Tibial nerve (tissue), 4 donors: ENCODE measurements at regions not wholly inside any gene's neighbourhood (a gene's known extent, or its start where the extent isn't known, plus 50 kb on each side); places are given as distances from the start of the nearest gene placed in this dataset.

Experiments
- DNase-seq, 2 donors: peaks; one replicate each; pipeline ENCODE4 v3.0.0-alpha.2; 2019; ENCODE audit warnings: low spot score in 2 of 2
- H3K27ac ChIP-seq, 4 donors: fragments of 200-600 bp; sonication (generic) in 3 of 4; one replicate each; pipeline ENCODE4 v1.5.1; 2017 to 2019; ENCODE audit warnings: mild to moderate bottlenecking in 1 of 4
- H3K27me3 ChIP-seq, 2 donors: fragments of 200-600 bp; sonication (generic) in 1 of 2; one replicate each; pipeline versions ENCODE4 v1.5.1 to v1.6.0; 2017 to 2019
- H3K36me3 ChIP-seq, 3 donors: fragments of 200-600 bp; sonication (generic); one replicate each; pipeline ENCODE4 v1.5.1; 2018 to 2019
- H3K4me1 ChIP-seq, 4 donors: fragments of 200-600 bp; sonication (generic) in 3 of 4; one replicate each; pipeline ENCODE4 v1.5.1; 2017 to 2019
- H3K4me3 ChIP-seq, 4 donors: fragments of 200-600 bp; sonication (generic) in 3 of 4; one replicate each; pipeline ENCODE4 v1.5.1; 2017 to 2019; ENCODE audit warnings: mild to moderate bottlenecking in 1 of 4, moderate library complexity in 1 of 4
- H3K9me3 ChIP-seq, 4 donors: fragments of 200-600 bp; sonication (generic) in 3 of 4; one replicate each; pipeline ENCODE4 v1.5.1; 2017 to 2019
- CTCF ChIP-seq, 5 experiments: fragments of 200-600 bp in 3 of 5; fragments of 450-650 bp in 2 of 5; sonication (generic) in 3 of 5; IDR thresholded peaks; one replicate each; pipeline ENCODE4 v1.5.1; 2016 to 2019; ENCODE audit warnings: antibody characterized with exemption in 5 of 5, mild to moderate bottlenecking in 3 of 5, moderate library complexity in 2 of 5
- EP300 ChIP-seq, 2 donors: sonication (generic); formaldehyde crosslinking; IDR thresholded peaks; one replicate each; pipeline ENCODE4 v1.6.1; 2017; ENCODE audit warnings: antibody characterized with exemption in 2 of 2, mild to moderate bottlenecking in 1 of 2
- POLR2A ChIP-seq, 2 donors: fragments of 450-650 bp; IDR thresholded peaks; one replicate each; pipeline ENCODE4 v1.6.1; 2017; ENCODE audit warnings: antibody characterized with exemption in 2 of 2, mild to moderate bottlenecking in 2 of 2, moderate library complexity in 2 of 2
- WGBS, 2 donors: methylation state at CpG; one replicate each; pipeline ENCODE4 v1.1.5; 2018; 5-methylcytosine and 5-hydroxymethylcytosine counted together

GRCh38 chr13:107819071-107819470, 396.3 kb downstream of the LIG4 start:
- H3K27ac ChIP-seq = no peak overlapping the region
- DNase-seq = no peak
- 81 to 89% methylated on average over 2 of the region's 2 CpGs for WGBS, 2 donors
- no peaks in the 10 kb centered on the region for H3K27me3 ChIP-seq
- H3K36me3 ChIP-seq = no peaks in the 10 kb centered on the region
- TF ChIP-seq POLR2A (IDR thresholded peaks at IDR 0.05) = no peak
- H3K4me3 ChIP-seq = no peak overlapping the region
- no peaks in the 10 kb centered on the region for H3K9me3 ChIP-seq
- H3K4me1 ChIP-seq = no peaks in the 10 kb centered on the region

GRCh38 chr13:107817647-107818287, 397.6 kb downstream of the LIG4 start:
- Histone ChIP-seq H3K27me3 (no peaks in the 10 kb centered on the region), H3K36me3 (no peaks in the 10 kb centered on the region), H3K4me3 (no peak overlapping the region), H3K27ac (no peak overlapping the region), H3K9me3 (no peaks in the 10 kb centered on the region), H3K4me1 (no peaks in the 10 kb centered on the region)
- no peak for DNase-seq
- 76 to 82% methylated on average over 6 of the region's 6 CpGs for WGBS, 2 donors
- TF ChIP-seq CTCF (IDR thresholded peaks at IDR 0.05) (no peak), POLR2A (IDR thresholded peaks at IDR 0.05) (no peak), EP300 (IDR thresholded peaks at IDR 0.05) (no peak)

- Histone ChIP-seq H3K4me1 (no peaks in the 10 kb centered on the region), H3K27me3 (no peaks in the 10 kb centered on the region), H3K36me3 (no peaks in the 10 kb centered on the region), H3K9me3 (no peaks in the 10 kb centered on the region), H3K27ac (no peak overlapping the region), H3K4me3 (no peak overlapping the region)
- TF ChIP-seq CTCF (IDR thresholded peaks at IDR 0.05) (no peak), EP300 (IDR thresholded peaks at IDR 0.05) (no peak), POLR2A (IDR thresholded peaks at IDR 0.05) (no peak)
- DNase-seq = no peak
These were observed 403.3 kb downstream of the LIG4 start for GRCh38 chr13:107812014-107812412.

- no peaks in the 10 kb centered on the region for H3K9me3 ChIP-seq
- DNase-seq = no peak
- TF ChIP-seq CTCF (IDR thresholded peaks at IDR 0.05) = no peak
- TF ChIP-seq EP300 (IDR thresholded peaks at IDR 0.05) = no peak
- no peak for TF ChIP-seq POLR2A (IDR thresholded peaks at IDR 0.05)
- H3K36me3 ChIP-seq = no peaks in the 10 kb centered on the region
- H3K4me1 ChIP-seq = no peaks in the 10 kb centered on the region
- H3K27me3 ChIP-seq = no peaks in the 10 kb centered on the region
- no peak overlapping the region for H3K4me3 ChIP-seq
- WGBS, 2 donors = 85 to 90% methylated on average over 2 of the region's 2 CpGs
- H3K27ac ChIP-seq = no peak overlapping the region
These were observed 403.9 kb downstream of the LIG4 start for GRCh38 chr13:107811233-107812013.

GRCh38 chr13:107809125-107809524, 406.2 kb downstream of the LIG4 start:
- 90 to 92% methylated on average over 3 of the region's 3 CpGs for WGBS, 2 donors
- Histone ChIP-seq H3K4me1 (no peaks in the 10 kb centered on the region), H3K4me3 (no peak overlapping the region), H3K27ac (no peak overlapping the region), H3K27me3 (no peaks in the 10 kb centered on the region), H3K9me3 (no peaks in the 10 kb centered on the region), H3K36me3 (no peaks in the 10 kb centered on the region)
- no peak for DNase-seq
- TF ChIP-seq CTCF (IDR thresholded peaks at IDR 0.05) (no peak), POLR2A (IDR thresholded peaks at IDR 0.05) (no peak), EP300 (IDR thresholded peaks at IDR 0.05) (no peak)
